HepG2 (cell line): ENCODE measurements at regions not wholly inside any gene's neighbourhood (a gene's known extent, or its start where the extent isn't known, plus 50 kb on each side); places are given as distances from the start of the nearest gene placed in this dataset.

Experiments used
- ATAC-seq: fragments of 200-7000 bp; cut with Tn5 transposase; 3 replicates; pipeline ENCODE4 v1.9.1; 2020; ENCODE audit warnings: mild to moderate bottlenecking, moderate library complexity
- BruUV-seq: library from RNA; stranded (reverse); fragments of 400-500 nt; replicated peaks from 2 replicates; lab custom pipeline; 2021; lab: Mats Ljungman, UMichigan
- CTCF ChIA-PET: fragments of 300-600 bp; formaldehyde crosslinking; extraction: SDS; loops from one replicate; lab custom pipeline; 2021; ENCODE audit warnings: low total read pairs, inconsistent platforms, low intra/inter-chr PET ratio; lab: Yijun Ruan, JAX
- POLR2A ChIA-PET: fragments of 350-600 bp; sonication (Branson Sonifier 250); formaldehyde crosslinking; loops from one replicate; lab custom pipeline; 2020; ENCODE audit warnings: antibody characterized with exemption, inconsistent platforms; lab: Yijun Ruan, JAX
- DNase-seq: peaks from one replicate; pipeline ENCODE4 v3.0.0-alpha.2; 2015; ENCODE audit warnings: low spot score
- FAIRE-seq: peaks from 3 replicates; lab custom pipeline; 2011; peaks lifted over from hg19 to GRCh38; lab: Jason Lieb, UNC
- H2AFZ ChIP-seq: one replicate; pipeline ENCODE4 v1.6.1; 2011; ENCODE audit warnings: low read length, inconsistent platforms
- H3K27ac ChIP-seq: fragments of 300-600 bp; 3 replicates; pipeline ENCODE4 v1.8.0; 2011; ENCODE audit warnings: mixed run types, mild to moderate bottlenecking, mixed read lengths, low read length, inconsistent platforms; ENCODE audit not compliant: insufficient read depth; ENCODE audit errors: extremely low read length
- H3K27me3 ChIP-seq, 2 experiments: fragments of 200-600 bp in 1 of 2; 2 replicates in 1 of 2; 3 replicates in 1 of 2; pipeline versions ENCODE4 v1.6.0 to v1.8.0; 2011; ENCODE audit warnings: low read length in 2 of 2, mild to moderate bottlenecking in 2 of 2, moderate library complexity in 2 of 2, inconsistent platforms in 1 of 2; ENCODE audit not compliant: insufficient read depth in 2 of 2, control insufficient read depth in 1 of 2
- H3K36me3 ChIP-seq, 2 experiments: fragments of 200-600 bp in 1 of 2; replicated peaks in 1 of 2; 2 replicates in 1 of 2; 3 replicates in 1 of 2; pipeline versions ENCODE4 v1.5.1 to v1.8.0; 2011; ENCODE audit warnings: low read length in 2 of 2, inconsistent platforms in 1 of 2; ENCODE audit not compliant: insufficient read depth in 2 of 2, control insufficient read depth in 1 of 2
- H3K4me1 ChIP-seq: 2 replicates; pipeline ENCODE4 v1.5.1; 2012; ENCODE audit warnings: low read length, inconsistent platforms; ENCODE audit not compliant: insufficient read depth
- H3K4me2 ChIP-seq: 2 replicates; pipeline ENCODE4 v1.6.0; 2011; ENCODE audit warnings: low read depth, low read length, inconsistent platforms
- H3K4me3 ChIP-seq, 3 experiments: fragments of 200-600 bp in 1 of 3; sonication (generic), shearing (Covaris generic) in 1 of 3; replicated peaks in 1 of 3; 2 replicates each; pipeline ENCODE4 v1.5.1; 2011 to 2016; ENCODE audit warnings: low read length in 3 of 3, inconsistent platforms in 2 of 3, low read depth in 2 of 3, mild to moderate bottlenecking in 2 of 3, control low read depth in 1 of 3, mixed read lengths in 1 of 3; ENCODE audit not compliant: insufficient read depth in 1 of 3
- H3K79me2 ChIP-seq: one replicate; pipeline ENCODE4 v1.6.1; 2011; ENCODE audit warnings: low read length, inconsistent platforms; ENCODE audit not compliant: insufficient read depth
- H3K9ac ChIP-seq: 2 replicates; pipeline ENCODE4 v1.6.0; 2011; ENCODE audit warnings: mild to moderate bottlenecking, low read depth, low read length, inconsistent platforms; ENCODE audit not compliant: insufficient read depth
- H3K9me3 ChIP-seq: 2 replicates; pipeline ENCODE4 v1.5.1; 2012; ENCODE audit warnings: mild to moderate bottlenecking, low read length
- H4K20me1 ChIP-seq: 2 replicates; pipeline ENCODE4 v1.6.0; 2011; ENCODE audit warnings: inconsistent platforms, mild to moderate bottlenecking, low read length, moderate library complexity; ENCODE audit not compliant: insufficient read depth
- HDAC2 ChIP-seq: sonication (generic); formaldehyde crosslinking; IDR thresholded peaks from 2 replicates; pipeline ENCODE4 v1.4.0; 2020; ENCODE audit warnings: missing genetic modification reagents
- MBNL3 ChIP-seq: fragments of 250-450 bp; sonication (Bioruptor Pico); conservative IDR thresholded peaks from 2 replicates; pipeline ENCODE4 v1.8.0; 2022; ENCODE audit warnings: mild to moderate bottlenecking, inconsistent platforms
- NCOA5 ChIP-seq: sonication (generic); formaldehyde crosslinking; IDR thresholded peaks from 2 replicates; pipeline ENCODE4 v1.4.0; 2020; ENCODE audit warnings: missing genetic modification reagents
- ZKSCAN5 ChIP-seq: sonication (generic); formaldehyde crosslinking; IDR thresholded peaks from 2 replicates; pipeline ENCODE4 v1.5.1; 2020; ENCODE audit warnings: mild to moderate bottlenecking, missing genetic modification reagents
- ZSCAN25 ChIP-seq: sonication (generic); formaldehyde crosslinking; IDR thresholded peaks from 2 replicates; pipeline ENCODE4 v1.8.0; 2022; ENCODE audit warnings: mild to moderate bottlenecking, missing genetic modification reagents
- WGBS: methylation state at CpG from one replicate; pipeline ENCODE4 v1.1.6; 2017; ENCODE audit warnings: low lambda C conversion rate; 5-methylcytosine and 5-hydroxymethylcytosine counted together
- in situ Hi-C: cut with HindIII; loops from 2 replicates; pipeline ENCODE4 v1.10.0; 2017; ENCODE audit warnings: low pct_unique_long_range_greater_than_20kb; ENCODE audit not compliant: extremely low pct_ligation_motif_present
- intact Hi-C: fragments of 100-400 bp; cut with micrococcal nuclease; formaldehyde crosslinking; loops from one replicate; pipeline ENCODE4 v1.10.0; 2022; ENCODE audit not compliant: unreplicated experiment
- TF ChIP-seq, protein P1 (sequence below): sonication (generic); formaldehyde crosslinking; IDR thresholded peaks from 2 replicates; pipeline ENCODE4 v1.9.0; 2021; ENCODE audit warnings: mild to moderate bottlenecking, missing genetic modification reagents
- TF ChIP-seq, protein P2 (sequence below), 2 experiments: fragments of 450-650 bp in 1 of 2; sonication (generic) in 1 of 2; formaldehyde crosslinking; IDR thresholded peaks; 2 replicates each; pipeline versions ENCODE4 v1.5.0 to v1.8.0; 2020 to 2022; ENCODE audit warnings: mild to moderate bottlenecking in 1 of 2, missing genetic modification reagents in 1 of 2
- TF ChIP-seq, protein P3 (sequence below), 2 experiments: sonication (generic) in 1 of 2; formaldehyde crosslinking in 1 of 2; IDR thresholded peaks; 2 replicates each; pipeline versions ENCODE4 v1.4.0 to v1.6.1; 2018 to 2020; ENCODE audit warnings: missing genetic modification reagents in 2 of 2, borderline replicate concordance in 1 of 2, low read depth in 1 of 2, mild to moderate bottlenecking in 1 of 2, missing biosample characterization in 1 of 2
- TF ChIP-seq, protein P4 (sequence below): sonication (generic); formaldehyde crosslinking; IDR thresholded peaks from 2 replicates; pipeline ENCODE4 v1.5.1; 2020; ENCODE audit warnings: mild to moderate bottlenecking, missing genetic modification reagents, borderline replicate concordance

DNA sequence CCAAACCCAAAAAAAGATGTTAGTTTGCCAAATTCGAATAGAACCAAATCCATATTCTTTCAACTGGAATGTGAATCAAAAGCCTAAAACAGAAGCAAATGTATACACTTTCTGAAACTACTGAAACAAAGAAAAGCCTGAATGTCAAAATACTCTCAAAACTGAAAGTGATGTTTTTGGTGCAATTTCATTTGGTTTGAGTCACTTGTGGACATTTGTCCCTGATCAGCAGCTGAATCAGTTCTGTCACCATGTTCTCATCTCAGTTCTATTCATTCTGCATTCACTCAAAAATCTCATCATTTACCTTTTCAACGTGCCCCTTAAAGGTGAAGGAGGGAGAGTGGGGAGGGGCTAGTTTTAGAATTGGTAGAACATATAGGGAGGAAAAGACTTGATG lies 266.8 kb downstream of the ABHD5 start:
- intact Hi-C loops = no loop called here
- BruUV-seq = no TSS peak
- ChIA-PET CTCF (no interaction called here), POLR2A (no interaction called here)
- no peak for ATAC-seq
- no peaks in the 10 kb centered on the region for H3K9me3 ChIP-seq
- no peak overlapping the region for H2AFZ ChIP-seq
- H3K4me1 ChIP-seq = no peaks in the 10 kb centered on the region
- no peaks in the 10 kb centered on the region for H3K36me3 ChIP-seq
- no peak for FAIRE-seq
- H3K27ac ChIP-seq = no peak overlapping the region
- in situ Hi-C loops = no loop called here
- H3K4me3 ChIP-seq = no peak overlapping the region
- H3K4me2 ChIP-seq = no peak overlapping the region
- H3K27me3 ChIP-seq = peaks cover 5 to 39% of the 10 kb centered on the region in 2 experiments; a peak in 3 of 5 replicates
- no peak for DNase-seq
- 5% methylated on average over 2 of the region's 2 CpGs for WGBS
- no peaks in the 10 kb centered on the region for H3K79me2 ChIP-seq
- H3K9ac ChIP-seq = no peak overlapping the region
- H4K20me1 ChIP-seq = no peaks in the 10 kb centered on the region
- TF ChIP-seq, protein P1, sequence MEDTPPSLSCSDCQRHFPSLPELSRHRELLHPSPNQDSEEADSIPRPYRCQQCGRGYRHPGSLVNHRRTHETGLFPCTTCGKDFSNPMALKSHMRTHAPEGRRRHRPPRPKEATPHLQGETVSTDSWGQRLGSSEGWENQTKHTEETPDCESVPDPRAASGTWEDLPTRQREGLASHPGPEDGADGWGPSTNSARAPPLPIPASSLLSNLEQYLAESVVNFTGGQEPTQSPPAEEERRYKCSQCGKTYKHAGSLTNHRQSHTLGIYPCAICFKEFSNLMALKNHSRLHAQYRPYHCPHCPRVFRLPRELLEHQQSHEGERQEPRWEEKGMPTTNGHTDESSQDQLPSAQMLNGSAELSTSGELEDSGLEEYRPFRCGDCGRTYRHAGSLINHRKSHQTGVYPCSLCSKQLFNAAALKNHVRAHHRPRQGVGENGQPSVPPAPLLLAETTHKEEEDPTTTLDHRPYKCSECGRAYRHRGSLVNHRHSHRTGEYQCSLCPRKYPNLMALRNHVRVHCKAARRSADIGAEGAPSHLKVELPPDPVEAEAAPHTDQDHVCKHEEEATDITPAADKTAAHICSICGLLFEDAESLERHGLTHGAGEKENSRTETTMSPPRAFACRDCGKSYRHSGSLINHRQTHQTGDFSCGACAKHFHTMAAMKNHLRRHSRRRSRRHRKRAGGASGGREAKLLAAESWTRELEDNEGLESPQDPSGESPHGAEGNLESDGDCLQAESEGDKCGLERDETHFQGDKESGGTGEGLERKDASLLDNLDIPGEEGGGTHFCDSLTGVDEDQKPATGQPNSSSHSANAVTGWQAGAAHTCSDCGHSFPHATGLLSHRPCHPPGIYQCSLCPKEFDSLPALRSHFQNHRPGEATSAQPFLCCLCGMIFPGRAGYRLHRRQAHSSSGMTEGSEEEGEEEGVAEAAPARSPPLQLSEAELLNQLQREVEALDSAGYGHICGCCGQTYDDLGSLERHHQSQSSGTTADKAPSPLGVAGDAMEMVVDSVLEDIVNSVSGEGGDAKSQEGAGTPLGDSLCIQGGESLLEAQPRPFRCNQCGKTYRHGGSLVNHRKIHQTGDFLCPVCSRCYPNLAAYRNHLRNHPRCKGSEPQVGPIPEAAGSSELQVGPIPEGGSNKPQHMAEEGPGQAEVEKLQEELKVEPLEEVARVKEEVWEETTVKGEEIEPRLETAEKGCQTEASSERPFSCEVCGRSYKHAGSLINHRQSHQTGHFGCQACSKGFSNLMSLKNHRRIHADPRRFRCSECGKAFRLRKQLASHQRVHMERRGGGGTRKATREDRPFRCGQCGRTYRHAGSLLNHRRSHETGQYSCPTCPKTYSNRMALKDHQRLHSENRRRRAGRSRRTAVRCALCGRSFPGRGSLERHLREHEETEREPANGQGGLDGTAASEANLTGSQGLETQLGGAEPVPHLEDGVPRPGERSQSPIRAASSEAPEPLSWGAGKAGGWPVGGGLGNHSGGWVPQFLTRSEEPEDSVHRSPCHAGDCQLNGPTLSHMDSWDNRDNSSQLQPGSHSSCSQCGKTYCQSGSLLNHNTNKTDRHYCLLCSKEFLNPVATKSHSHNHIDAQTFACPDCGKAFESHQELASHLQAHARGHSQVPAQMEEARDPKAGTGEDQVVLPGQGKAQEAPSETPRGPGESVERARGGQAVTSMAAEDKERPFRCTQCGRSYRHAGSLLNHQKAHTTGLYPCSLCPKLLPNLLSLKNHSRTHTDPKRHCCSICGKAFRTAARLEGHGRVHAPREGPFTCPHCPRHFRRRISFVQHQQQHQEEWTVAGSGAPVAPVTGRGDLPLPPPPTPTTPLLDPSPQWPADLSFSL = no peak
- TF ChIP-seq, protein P2, sequence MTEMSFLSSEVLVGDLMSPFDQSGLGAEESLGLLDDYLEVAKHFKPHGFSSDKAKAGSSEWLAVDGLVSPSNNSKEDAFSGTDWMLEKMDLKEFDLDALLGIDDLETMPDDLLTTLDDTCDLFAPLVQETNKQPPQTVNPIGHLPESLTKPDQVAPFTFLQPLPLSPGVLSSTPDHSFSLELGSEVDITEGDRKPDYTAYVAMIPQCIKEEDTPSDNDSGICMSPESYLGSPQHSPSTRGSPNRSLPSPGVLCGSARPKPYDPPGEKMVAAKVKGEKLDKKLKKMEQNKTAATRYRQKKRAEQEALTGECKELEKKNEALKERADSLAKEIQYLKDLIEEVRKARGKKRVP (CRISPR knock-in tag; IDR thresholded peaks at IDR 0.05) = no peak
- no peak for TF ChIP-seq NCOA5 (CRISPR knock-in tag)
- TF ChIP-seq ZSCAN25 (CRISPR knock-in tag) = no peak
- no peak for TF ChIP-seq MBNL3 (CRISPR knock-in tag)
- TF ChIP-seq, protein P3, sequence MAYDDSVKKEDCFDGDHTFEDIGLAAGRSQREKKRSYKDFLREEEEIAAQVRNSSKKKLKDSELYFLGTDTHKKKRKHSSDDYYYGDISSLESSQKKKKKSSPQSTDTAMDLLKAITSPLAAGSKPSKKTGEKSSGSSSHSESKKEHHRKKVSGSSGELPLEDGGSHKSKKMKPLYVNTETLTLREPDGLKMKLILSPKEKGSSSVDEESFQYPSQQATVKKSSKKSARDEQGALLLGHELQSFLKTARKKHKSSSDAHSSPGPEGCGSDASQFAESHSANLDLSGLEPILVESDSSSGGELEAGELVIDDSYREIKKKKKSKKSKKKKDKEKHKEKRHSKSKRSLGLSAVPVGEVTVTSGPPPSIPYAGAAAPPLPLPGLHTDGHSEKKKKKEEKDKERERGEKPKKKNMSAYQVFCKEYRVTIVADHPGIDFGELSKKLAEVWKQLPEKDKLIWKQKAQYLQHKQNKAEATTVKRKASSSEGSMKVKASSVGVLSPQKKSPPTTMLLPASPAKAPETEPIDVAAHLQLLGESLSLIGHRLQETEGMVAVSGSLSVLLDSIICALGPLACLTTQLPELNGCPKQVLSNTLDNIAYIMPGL (CRISPR knock-in tag; IDR thresholded peaks at IDR 0.05; ENCODE audit: borderline replicate concordance in 1 of 2, low read depth in 1 of 2) = no peak
- no peak for TF ChIP-seq ZKSCAN5 (CRISPR knock-in tag)
- no peak for TF ChIP-seq HDAC2
- TF ChIP-seq, protein P4, sequence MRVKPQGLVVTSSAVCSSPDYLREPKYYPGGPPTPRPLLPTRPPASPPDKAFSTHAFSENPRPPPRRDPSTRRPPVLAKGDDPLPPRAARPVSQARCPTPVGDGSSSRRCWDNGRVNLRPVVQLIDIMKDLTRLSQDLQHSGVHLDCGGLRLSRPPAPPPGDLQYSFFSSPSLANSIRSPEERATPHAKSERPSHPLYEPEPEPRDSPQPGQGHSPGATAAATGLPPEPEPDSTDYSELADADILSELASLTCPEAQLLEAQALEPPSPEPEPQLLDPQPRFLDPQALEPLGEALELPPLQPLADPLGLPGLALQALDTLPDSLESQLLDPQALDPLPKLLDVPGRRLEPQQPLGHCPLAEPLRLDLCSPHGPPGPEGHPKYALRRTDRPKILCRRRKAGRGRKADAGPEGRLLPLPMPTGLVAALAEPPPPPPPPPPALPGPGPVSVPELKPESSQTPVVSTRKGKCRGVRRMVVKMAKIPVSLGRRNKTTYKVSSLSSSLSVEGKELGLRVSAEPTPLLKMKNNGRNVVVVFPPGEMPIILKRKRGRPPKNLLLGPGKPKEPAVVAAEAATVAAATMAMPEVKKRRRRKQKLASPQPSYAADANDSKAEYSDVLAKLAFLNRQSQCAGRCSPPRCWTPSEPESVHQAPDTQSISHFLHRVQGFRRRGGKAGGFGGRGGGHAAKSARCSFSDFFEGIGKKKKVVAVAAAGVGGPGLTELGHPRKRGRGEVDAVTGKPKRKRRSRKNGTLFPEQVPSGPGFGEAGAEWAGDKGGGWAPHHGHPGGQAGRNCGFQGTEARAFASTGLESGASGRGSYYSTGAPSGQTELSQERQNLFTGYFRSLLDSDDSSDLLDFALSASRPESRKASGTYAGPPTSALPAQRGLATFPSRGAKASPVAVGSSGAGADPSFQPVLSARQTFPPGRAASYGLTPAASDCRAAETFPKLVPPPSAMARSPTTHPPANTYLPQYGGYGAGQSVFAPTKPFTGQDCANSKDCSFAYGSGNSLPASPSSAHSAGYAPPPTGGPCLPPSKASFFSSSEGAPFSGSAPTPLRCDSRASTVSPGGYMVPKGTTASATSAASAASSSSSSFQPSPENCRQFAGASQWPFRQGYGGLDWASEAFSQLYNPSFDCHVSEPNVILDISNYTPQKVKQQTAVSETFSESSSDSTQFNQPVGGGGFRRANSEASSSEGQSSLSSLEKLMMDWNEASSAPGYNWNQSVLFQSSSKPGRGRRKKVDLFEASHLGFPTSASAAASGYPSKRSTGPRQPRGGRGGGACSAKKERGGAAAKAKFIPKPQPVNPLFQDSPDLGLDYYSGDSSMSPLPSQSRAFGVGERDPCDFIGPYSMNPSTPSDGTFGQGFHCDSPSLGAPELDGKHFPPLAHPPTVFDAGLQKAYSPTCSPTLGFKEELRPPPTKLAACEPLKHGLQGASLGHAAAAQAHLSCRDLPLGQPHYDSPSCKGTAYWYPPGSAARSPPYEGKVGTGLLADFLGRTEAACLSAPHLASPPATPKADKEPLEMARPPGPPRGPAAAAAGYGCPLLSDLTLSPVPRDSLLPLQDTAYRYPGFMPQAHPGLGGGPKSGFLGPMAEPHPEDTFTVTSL = no peak
